Right lobe of liver (tissue), 4 donors: ENCODE measurements at regions not wholly inside any gene's neighbourhood (a gene's known extent, or its start where the extent isn't known, plus 50 kb on each side); places are given as distances from the start of the nearest gene placed in this dataset.

Source experiments
- CTCF ChIP-seq, 4 donors: fragments of 200-600 bp in 3 of 4; fragments of 450-650 bp in 1 of 4; IDR thresholded peaks; one replicate each; pipeline versions ENCODE4 v1.5.1 to v1.8.0; 2016 to 2022; ENCODE audit warnings: antibody characterized with exemption in 4 of 4, mild to moderate bottlenecking in 2 of 4
- POLR2A ChIP-seq: fragments of 450-650 bp; IDR thresholded peaks from one replicate; pipeline ENCODE4 v1.6.1; 2017; ENCODE audit warnings: antibody characterized with exemption, mild to moderate bottlenecking
- donor health status: DM: no; HTN: no; CAD: no.
- donor health status: DM: no; HTN: no; CAD: no.
- donor health status: DM: no; HTN: yes; CAD: no.

DNA sequence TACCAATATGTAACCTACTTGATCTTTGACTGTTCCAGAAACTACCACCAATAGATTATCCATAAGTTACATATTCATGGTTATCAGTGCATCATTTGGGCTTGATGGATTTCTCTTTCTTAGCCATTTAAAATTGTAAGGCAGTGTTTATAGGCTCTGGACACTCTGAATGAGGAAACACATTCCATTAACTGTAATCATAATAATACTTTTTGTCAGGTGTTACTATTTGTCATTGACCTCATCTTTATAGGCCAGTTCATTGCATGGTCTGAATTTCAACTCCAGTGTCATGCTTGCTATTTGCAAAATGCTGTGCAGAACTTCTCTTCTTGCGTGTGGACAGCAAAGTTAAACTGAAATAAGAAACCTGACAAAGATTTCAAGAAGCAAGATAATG is 1340.2 kb upstream of the ZEB2 start:
- TF ChIP-seq CTCF (IDR thresholded peaks at IDR 0.05) (no peak), POLR2A (no peak)
